Stimulated activated CD8-positive, alpha-beta memory T cell treated with anti-CD3 and anti-CD28 coated beads, Interleukin-4, amount 100 ng/mL, for 4 hours (primary cell): ENCODE measurements at regions not wholly inside any gene's neighbourhood (a gene's known extent, or its start where the extent isn't known, plus 50 kb on each side); places are given as distances from the start of the nearest gene placed in this dataset.
"Not testable (repeated sequence)": the region's sequence is repeated elsewhere in the genome, so short reads cannot be mapped to it uniquely, and the experiment has no call there.

ENCODE experiments used
- DNase-seq, 2 donors: peaks; one replicate each; pipeline ENCODE4 v3.0.0-alpha.2; 2020; ENCODE audit warnings: low read depth in 2 of 2, low spot score in 1 of 2

DNA sequence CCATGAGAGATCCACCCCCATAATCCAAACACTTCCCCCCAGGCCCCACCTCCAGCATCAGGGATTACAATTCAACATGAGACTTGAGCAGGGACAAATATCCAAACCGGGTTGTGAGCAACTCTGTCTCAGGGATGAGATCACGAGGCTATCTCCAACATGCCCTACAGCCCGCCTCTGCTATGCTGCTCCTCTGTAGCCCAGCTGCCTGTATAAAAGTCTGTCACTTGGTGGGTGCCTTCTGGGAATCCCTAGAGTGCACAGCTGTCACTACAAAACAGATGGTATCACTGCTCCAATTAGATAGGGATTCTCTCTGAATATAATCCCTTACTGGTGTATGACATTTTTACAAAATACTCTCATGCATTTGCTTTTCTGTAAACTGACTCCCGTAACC lies 114.9 kb upstream of the NANOS1 start:
- DNase-seq = no peak

DNA sequence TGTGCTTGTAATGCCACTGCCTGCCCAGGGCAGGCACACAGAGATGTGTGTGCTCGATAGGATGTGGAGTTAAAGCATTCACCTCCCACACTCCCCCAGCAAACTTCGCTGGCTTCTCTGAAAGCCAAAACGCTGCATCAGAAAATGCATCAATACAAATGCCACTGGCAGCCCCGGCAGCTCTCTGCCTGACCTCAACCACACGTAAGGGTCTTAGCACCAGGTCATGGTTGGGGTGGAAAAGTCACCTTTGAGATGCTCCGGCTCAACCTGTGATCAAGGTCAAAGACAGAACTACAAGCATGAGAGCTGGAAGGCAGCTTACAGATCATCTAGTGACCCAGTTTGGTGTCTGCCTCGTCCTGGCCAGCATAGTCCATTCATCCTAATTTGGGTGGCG lies 114.4 kb upstream of the NANOS1 start:
- no peak for DNase-seq

DNA sequence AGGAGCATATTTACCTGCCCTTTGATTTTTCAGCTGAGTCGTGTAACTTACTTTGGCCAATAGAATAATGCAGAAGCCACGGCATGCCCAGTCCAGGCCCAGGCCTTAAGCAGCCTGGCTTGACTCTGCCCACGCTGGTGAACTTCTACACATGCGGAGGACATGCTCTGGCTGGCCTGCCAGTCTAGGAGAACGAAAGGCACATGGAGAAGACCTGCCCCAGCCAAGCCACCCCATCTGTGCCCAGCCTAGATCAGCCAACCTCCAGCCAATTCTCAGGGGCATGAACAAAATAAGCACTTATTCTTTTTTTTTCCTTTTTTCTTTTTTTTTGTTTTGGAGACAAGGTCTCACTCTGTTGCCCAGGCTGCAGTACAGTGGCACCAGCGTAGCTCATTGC lies 112.7 kb upstream of the NANOS1 start:
- no peak for DNase-seq

DNA sequence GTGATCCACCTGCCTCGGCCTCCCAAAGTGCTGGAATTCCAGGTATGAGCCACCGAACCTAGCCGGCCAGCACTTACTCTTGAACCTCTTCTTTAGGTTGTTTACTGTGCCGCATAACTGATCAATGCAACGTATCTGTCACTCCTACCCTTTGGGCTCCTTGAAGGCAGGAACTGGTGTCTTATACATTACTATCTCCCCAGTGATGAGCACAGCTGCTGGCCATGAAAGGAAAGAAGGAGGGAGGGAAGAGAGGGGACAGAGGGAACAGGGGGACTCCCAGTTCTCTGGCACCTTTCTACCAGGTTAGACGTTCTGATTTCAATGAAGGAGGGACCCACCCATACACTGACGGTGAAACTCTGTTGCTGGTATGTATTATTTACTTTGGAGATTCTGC lies 111.8 kb upstream of the NANOS1 start:
- no peak for DNase-seq

DNA sequence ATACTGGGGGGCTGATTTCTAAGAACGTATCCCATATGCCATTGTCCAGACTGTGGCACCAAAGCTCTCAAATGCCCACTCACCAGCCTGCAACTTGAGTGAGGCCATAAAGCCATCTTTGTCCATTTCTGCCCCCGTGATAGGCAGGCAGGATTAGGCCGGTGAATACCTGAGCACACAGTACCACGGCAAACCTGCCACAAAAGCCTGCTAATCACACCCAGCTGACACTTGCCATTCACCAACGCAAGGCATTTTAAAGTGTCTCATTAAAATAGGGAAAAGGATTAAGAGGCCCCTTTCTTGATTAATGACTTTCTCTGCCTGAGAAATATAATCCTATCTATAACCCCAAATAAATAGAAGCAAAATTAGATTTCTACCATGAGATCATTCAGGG lies 111.4 kb upstream of the NANOS1 start:
- DNase-seq = no peak

DNA sequence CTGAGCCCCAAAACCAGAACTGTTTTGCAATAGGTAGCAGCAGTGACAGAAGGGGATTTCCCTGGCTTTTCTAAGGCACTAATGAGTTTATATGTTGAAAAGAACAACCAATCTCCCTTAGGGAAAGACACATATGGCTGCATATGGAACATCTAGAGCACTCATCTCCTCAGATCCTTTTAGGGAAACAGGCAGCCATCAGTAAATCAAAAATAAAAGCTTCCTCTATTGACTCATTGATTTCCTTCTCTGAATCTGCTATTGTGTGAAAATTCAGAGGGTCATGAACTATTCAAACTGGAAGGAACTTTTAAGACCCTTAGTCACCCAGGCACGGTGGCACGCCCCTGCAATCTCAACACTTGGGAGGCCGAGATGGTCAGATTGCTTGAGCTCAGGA lies 110.9 kb upstream of the NANOS1 start:
- DNase-seq = no peak

DNA sequence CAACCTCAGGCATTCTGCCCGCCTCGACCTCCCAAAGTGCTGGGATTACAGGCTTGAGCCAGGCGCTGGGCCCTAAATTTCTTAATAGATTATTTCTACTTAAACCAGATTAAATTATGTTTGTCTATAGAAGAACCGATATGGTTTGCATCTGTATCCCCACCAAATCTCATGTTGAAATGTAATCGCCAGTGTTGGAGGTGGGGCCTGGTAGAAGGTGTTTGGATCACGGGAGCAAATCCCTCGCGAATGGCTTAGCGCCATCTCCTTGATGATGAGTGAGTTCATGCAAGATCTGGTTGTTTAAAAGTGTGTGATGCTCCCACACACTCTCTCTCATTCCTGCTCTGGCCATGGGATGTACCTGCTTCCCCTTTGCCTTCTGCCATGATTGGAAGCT lies 109.3 kb upstream of the NANOS1 start:
- no peak for DNase-seq

DNA sequence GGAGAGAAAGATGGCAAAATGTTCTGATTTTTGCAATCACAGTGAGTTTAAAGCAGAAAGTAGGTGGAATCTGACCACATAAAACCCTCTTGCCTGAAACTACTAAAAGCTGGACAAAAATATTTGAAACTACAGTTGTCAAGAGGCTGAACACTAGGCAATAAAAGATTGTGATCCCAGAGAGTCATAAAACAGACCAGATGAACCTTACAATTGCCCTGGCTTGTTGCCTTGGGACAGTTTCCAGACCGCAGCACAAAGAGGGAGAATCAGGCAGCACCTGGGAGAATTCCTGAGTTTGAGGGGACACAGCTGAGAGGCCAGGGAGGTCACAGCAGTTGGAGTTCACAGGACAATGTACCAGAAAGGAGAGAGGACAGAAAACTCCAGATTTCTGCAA lies 107.3 kb upstream of the NANOS1 start:
- DNase-seq = no peak

DNA sequence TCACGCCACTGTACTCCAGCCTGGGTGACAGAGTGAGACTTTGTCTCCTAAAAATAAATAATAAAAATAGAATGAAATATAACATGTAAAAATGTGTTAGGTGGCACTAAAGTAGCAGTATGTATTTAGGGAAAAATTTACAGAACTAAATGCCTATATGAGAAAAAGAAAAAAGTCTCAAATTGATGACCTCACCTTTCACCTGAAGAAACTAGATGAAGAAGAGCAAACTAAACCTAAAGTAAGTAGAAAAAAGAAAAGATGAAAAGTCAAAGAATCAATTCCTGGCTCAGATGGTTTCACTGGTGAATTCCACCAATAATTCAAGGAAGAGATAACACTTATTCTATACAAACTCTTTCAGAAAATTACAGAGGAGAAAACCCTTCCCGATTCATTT lies 106.5 kb upstream of the NANOS1 start:
- DNase-seq = no peak

DNA sequence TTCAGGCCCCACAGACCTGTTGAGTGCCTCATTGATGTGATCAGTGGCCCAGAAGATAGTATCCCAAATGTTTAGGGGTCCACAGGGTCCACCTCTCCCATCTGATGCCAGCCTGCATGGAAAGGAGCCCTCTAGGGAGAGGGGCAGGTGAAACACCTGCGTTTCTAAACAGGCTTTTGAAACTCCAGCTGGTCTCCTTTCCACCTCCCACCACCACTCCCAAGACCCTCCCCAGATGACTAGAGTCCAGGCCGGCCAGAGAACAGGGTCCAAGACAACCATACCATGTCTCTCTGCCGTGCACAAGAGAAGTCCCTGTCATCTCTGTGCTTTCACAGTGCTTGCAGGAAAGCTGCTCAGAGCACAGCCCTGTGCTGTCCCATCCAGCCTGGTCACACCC lies 105.0 kb upstream of the NANOS1 start:
- no peak for DNase-seq

DNA sequence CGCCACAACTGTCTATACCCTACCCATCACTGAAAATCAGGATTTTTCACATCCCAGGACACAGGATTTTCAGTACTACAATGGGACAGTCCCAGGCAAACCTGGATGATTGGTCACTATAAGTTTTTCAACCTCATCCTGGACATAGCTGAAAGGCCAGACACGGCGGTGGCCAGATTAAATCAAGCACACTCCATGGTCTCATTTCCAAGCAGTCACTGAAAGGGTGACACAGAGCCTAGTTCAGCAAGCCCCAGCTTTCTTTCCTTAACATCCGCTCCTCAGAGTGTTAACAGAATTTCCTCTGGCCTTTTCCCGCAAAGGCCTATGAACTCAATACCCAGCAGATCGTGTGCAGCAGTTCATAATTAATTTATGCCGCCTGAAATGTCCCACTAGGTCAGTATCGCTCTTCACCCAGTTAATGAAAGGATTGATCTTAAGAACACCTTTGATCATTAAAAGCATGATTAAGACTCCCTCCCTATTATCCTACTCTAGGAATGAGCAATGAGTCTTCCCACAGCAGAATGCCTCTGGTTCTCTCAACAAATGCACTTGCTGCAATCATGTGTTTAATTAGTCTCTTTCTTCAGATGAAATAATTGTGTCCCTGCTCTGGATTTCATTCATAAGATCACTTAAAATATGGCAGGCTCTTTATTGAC lies 104.0 kb upstream of the NANOS1 start:
- no peak for DNase-seq

DNA sequence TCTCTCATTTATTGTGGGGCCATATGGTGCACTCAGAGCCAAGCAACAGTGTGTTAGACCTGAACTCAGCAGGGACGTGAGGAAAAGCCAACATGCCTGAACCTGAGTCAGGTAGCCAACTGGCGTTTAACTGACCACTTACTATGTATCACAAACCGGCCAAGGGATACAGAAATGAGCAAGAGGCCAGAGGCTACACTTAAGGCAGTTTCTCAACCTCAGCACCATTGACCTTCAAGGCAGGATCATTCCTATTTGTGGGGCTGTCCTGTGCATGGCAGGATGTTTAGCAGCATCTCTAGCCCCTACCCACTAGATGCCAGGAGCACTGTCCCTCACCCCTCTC lies 103.5 kb upstream of the NANOS1 start:
- DNase-seq = no peak

DNA sequence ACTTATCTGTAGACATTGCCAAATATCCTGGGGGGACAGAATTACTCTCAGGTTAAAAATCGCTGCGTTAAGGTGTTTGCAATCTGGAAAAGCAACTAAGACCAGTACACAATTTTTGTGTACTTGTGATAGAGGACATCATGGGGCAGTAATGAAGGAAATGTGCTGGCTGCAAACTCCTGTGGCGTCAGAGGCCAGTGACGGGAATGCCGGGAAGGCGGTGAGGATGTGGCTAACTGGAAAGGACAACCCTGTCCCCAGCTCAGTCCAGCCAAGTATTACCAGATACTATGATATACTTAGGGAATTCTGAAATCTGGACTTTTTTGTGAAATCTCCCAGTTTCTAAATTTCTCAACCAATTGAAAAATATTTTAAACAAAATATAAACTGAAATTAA lies 103.1 kb upstream of the NANOS1 start:
- no peak for DNase-seq

DNA sequence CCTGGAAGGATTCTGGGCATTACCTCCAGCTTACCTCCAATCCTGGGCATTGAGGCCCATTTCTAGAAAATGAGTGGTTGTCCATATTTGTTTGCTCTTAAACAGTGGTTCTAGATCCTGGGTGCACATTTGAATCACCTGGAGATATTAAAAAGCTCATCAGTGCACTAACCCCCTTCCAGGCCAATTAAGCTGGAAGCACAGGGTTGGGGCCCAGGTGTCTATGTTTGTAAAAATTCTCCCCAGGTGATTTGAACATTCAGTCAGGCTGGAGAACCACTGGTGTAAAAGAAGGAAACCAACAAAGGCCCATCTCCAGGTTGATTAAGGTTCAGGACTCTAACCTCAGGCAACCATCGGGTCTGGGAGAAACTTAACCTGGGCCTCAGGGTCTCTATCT lies 102.6 kb upstream of the NANOS1 start:
- DNase-seq = no peak

DNA sequence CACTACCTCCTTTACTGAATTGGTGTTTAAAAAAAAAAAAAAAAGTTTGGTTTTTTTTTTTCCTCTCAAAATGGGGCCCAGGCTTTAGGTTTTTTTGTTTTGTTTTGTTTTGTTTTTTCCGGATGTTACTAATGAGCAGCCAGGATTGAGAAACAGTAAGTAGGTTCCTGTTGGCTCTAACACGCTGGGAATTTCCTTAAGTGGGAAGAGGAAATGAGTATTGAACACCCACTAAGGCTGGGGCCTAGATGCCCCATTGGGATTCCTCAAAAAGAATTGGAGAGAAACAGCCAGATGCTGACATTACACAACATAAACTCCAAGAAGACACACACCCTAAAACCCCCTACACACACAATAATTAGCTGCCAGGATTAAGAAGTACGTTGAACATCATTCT lies 102.2 kb upstream of the NANOS1 start:
- no peak for DNase-seq

DNA sequence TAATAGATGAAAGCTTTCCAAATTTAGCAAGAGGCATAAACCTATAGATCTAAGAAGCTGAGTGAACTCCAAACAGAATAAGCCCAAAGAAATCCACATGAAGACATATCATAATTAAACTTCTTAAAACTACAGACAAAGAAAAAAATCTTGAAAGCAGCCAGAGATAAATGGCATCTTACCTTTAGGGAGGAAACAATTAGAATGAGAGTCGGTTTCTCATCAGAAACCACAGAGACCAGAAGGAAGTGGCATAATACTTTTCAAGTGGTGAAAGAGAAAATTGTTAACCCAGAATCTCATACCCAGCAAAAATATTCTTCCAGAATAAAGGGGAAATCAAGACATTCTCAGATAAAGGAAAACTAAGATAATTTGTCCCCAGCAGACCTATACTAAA lies 98.9 kb upstream of the NANOS1 start:
- no peak for DNase-seq

DNA sequence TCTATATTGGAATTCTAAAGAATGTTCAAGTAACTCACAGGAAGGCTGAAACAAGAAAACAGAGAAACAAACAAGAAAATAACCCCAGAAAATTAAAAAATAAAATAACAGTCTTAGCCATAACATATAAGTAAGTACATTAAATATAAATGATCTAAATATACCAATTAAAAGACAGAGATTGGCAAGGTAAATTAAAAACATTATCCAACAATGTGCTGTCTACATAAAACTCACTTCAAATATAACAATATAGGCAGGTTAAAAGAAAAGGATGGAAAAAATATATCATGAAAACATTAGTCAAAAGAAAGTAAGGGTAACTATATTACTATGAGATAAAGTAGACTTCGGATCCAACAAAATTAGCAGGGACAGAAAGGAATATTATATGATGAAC lies 98.1 kb upstream of the NANOS1 start:
- DNase-seq = no peak

DNA sequence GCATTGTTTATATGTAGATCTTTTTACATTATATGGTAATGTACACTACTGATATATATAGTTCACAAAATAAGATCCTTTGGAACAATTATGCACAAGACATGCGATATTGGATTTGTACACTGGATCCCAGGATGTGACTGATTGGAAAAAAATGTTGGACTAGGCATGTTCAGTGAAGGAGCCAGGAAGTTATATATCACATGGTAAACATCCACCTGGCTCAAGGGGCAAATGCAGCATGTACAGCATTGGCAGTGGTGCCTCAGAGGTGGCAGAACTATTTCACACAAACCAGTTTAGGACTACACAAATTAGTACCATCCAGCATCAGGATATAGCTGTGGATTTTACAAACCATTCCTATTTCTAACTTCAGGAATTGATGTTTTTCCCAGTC lies 97.4 kb upstream of the NANOS1 start:
- DNase-seq = not testable (repeated sequence)

DNA sequence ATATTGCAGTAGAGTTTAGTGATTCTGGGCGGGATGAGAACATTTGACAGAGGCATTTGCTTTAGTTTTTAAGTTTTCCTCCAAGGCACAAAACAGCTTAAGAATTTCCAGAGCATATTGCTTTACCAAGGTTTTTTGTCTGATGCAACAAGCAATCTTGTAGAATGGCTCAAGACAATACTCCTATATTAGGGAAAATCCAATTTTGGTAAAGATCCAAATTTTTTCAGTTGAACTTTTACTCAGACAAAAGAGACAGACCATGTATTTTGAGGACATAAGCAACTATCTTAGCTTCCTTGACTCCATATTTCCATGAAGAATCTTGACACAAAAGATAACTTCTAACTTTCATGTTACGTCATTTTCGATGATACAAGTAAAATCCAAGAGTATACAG lies 92.3 kb upstream of the NANOS1 start:
- no peak for DNase-seq

DNA sequence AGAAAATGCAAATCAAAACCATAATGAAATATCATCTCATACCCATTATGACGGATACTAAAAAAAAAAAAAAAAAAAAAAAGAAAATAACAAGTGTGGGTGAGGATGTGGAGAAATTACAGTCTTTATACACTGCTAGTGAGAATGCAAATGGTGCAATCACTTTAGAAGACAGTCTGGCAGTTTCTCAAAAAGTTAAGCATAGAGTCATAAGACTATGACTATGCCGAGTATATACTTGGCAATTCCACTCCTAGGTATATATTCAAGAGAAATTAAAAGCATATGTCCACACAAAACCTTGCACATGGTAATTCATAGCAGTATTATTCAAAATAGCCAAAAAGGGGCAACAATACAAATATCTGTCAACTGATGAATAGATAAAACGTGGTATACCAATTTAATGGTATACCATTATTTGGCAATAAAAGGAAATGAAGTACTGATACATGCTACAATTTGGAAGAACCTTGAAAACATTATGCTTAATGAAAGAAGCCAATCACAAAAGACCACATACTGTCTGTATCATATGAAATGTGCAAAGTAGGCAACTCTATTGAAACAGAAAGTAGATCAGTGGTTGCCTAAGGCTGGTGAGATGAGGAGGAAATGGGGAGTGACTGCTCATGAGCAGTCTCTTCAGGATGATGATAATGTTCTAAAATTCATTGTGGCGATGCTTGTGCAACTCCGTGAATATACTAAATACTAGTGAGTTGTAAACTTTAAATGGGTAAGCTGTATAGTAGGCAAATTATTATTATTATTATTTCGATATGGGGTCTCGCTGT lies 90.1 kb upstream of the NANOS1 start:
- no peak for DNase-seq

DNA sequence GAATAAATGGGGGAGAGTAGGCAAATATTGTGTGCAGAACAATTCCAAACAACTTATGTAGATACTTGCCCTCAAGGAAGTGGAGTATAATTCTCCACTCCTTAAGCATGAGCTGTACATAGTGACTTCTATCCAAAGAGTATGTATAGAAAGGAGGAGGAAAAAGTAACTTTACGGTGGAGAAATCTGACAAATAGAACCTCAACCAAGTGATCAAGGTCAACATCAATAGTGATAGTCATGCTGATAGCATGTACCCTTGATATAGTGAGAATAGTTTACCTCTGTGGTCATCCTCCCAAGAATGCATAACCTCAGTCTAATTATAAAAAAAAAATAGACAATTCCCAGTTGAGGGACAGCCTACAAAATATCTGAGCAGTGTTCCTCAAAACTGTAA lies 89.1 kb upstream of the NANOS1 start:
- no peak for DNase-seq

DNA sequence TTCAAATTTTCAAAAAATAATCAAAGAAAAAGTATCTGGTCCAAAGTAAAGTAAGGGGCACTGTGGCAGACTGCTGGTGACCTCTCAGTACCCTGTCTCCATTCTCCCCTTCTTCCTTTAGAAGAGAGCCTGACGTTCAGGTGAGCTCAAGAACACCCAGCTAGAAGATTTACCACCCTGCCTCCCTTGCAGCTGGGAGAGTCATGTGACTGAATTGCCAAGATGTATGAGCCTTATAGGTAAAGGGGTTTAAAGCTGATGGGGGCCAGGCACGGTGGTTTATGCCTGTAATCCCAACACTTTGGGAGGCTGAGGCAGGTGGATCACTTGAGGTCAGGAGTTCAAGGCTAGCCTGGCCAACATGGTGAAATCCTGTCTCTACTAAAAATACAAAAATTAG lies 86.3 kb upstream of the NANOS1 start:
- DNase-seq = no peak

DNA sequence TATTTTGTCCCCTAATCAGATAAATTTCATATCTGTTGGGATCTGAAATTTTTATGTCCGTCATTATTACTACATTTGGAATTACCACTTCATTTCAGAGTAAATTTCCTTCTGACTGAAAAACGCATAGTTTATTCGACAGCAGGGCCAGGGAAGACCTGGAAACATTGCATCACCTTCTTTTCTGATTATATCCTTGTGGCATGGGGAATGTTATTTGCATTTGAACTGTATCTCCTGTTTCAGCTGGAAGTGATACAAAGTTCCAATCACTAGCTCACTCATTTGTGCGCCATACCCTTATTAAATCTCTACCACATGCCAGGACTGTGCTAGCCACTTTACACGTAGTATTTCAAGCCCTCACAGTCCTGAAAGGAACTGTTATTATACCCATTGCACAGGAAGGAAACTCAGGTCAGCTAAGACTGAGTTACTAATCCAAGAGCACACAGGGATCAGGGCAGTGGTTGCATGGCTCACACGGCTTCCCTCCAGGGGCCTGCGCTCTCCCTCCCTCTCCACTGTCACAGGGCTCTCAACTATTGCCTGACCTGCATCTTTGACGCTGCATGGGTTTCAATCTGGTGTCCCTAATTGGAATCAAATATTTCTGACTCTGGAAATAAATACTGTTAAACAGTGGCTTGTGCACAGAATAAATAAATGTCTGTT lies 84.4 kb upstream of the NANOS1 start:
- DNase-seq = no peak
